Embryonic facial prominence (tissue), 1 donor: ENCODE measurements at regions not wholly inside any gene's neighbourhood (a gene's known extent, or its start where the extent isn't known, plus 50 kb on each side); places are given as distances from the start of the nearest gene placed in this dataset.

Experiments used
- DNase-seq: peaks from one replicate; pipeline ENCODE4 v3.0.0-alpha.2; 2016; ENCODE audit errors: extremely low spot score

DNA sequence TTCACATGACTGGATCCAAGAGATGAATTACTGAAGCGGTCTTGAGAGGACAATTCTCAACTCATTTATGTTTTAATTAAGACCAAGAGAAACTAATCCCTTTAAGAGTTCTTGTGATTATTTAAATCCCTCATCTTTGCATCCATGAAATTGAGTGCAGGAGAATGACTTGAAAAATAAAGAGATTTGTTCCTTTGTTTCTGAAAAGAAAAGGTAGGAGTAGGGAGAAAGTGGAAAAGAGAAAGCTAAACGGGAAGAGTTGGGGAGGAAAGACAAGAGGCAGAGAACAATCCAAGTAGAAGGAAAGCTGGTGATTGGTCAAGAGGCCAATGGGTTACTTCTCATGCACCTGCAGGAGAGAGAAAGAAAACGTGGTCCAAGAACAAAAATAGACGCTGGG lies 75.2 kb upstream of the SOX4 start:
- DNase-seq = no peak

DNA sequence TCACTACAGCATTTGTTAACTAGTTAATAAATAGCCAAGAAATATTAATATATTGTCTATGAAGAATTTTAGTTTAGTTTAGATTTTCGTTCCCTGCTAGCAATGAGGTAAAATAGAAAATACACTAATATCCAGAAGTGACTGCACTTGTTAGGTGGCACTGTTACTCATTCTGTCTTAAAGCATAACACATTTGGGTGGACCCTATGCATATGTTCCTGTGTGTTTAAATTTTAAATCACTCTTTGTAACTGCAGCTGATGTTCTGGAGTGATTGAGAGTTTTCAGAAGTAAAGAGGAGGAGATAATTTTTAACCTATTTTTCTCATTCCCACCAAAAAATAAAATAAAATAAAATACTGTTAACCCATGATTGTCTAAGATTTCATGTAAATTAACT lies 73.9 kb upstream of the SOX4 start:
- DNase-seq = no peak

GRCh38 chr6:21521276-21521675 lies 72.3 kb upstream of the SOX4 start:
- no peak for DNase-seq

DNA sequence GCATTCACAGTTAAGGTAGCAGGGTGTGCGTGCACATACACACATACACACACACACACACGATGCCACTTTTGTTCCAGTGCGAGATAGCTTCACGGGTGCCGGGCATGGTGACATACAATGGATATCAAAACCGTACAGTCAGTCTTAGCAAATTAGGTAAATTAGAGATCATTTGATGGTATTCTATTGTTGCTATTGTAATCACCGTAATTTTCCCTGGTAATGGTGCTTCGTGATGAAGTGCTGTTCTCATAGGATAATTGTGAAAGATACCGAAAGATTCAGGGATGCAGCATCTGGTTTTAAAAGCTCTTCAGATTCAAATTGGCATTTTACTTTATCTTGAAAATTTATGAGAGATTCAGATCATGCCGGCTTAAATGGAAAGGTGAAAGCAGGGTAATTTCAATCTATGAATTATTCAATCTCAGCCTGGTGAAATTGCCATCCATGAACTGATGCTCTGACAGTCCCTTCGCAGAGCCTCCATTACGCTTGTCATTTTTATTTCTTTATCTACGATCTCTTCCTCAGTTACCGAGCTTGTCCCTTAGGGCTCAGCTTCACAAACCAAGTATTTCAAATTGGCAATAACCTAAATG lies 71.3 kb upstream of the SOX4 start:
- DNase-seq = no peak

- DNase-seq = no peak
Measured at GRCh38 chr6:21522797-21523456, 70.6 kb upstream of the SOX4 start.

DNA sequence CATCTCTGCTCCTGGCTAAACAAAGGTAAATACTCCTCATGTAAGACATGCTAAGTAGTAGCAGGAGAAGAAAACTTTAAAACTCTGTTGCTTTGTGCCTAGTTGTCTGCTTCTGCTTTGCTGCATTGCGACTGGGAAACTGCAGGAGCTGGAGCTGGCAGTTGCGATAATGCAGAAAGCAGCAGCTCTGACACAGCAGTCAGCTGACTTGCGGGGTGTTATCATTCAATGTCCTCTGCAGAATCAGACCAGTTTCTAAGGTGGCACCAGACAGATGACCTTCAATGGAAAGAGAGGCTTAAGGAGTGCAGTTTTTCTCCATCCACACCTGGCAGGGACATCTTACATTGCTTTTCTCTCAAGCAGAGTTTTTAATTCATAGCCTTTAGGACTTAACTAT lies 69.9 kb upstream of the SOX4 start:
- no peak for DNase-seq

DNA sequence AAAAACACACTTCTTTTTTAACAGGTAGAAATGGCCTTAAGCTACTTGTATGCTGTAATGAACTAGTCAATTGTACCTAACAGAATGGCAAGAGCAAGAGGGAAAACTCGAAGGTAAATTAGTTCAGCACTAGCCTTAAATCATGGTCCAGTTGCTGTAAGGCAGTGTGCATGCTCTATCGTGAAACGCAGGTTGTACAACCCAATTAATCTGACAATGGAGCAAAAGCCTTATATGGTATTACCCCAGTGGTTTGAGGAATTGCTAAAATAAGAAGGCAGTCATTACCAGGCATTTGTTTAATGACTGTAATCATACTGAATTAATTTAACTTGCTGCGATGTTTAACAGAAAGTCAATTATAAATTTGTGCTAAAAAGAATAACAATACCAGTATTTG lies 69.3 kb upstream of the SOX4 start:
- no peak for DNase-seq

DNA sequence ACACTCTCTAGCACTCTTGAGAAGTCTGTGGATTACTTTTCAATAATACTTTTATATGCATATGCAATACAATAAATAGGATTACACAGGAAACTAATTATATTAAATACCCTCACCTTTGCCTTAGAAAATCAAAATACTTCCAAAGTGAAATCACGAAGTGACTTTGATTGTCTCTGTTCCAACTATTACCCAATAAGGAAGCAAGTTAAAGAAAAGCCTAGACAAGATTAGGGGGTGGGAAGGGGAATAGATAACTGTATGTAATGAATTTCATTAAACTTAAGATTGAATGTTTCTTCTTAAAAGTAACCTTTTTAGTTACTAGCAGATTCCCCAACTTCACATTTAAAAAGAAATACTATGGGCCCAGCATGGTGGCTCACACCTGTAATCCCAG lies 66.6 kb upstream of the SOX4 start:
- DNase-seq = no peak

GRCh38 chr6:21527731-21528130 lies 65.8 kb upstream of the SOX4 start:
- DNase-seq = no peak

DNA sequence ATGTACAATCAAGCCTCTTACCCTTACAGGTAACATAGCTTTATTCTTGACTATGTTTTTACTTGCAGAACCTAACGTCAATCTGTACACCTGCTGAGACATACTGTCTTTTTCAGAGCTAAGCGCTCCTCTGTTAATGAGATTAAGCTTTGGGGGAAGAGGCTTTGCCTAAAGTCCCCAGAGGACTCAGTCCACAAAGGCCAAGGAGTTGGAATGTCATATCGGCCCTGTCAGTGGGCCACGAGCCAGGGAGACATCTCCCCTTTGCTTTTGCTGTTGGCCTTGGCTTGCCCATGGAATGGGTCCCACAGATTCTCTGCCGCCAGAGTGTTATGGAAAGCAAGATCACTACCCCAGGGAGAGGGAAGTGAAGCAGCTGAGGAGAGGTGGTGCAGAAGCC lies 64.1 kb upstream of the SOX4 start:
- DNase-seq = no peak

DNA sequence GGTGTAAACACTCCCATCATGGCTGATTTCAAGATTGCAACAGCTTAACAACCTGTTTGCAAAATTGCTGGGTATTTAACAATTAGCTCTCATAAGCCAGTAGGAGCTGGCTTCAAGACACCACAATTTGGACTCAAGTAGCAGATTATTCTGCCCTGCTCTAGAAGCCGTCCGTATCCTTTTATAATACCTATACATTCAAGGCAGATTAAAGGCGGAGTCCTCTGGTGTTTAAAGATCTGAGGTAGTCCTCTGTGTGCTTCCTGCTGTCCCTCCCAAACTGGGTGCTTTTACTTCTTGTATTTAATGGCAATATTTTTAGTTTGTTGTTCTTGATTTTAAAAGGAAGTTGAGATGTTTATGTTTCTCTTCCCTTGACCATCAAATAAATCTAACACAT lies 62.2 kb upstream of the SOX4 start:
- DNase-seq = no peak

GRCh38 chr6:21533678-21534077 lies 59.9 kb upstream of the SOX4 start:
- DNase-seq = no peak

DNA sequence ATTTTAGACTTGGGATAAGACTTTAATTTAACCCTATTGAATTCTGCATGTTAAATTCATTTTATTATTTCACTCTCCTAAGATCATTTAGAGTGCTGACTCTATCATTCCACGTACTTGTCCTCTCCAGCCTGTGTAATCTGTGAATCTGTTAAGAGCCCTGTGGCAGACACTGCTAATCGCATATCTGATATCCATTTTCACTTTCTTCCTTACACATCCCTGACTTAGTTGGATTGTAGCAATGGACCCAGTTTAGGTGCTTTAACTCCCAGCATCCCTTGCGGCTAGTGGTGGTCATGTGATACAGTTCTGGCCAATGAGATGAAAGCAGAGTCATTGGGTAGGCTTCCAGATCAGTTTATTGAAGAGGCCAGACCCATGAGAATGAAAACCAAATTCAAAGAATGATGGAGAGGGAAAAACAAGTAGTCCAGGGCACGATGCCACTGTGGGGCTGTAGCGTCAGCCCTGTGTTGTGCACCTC lies 57.2 kb upstream of the SOX4 start:
- no peak for DNase-seq

GRCh38 chr6:21537637-21538036 lies 55.9 kb upstream of the SOX4 start:
- no peak for DNase-seq

DNA sequence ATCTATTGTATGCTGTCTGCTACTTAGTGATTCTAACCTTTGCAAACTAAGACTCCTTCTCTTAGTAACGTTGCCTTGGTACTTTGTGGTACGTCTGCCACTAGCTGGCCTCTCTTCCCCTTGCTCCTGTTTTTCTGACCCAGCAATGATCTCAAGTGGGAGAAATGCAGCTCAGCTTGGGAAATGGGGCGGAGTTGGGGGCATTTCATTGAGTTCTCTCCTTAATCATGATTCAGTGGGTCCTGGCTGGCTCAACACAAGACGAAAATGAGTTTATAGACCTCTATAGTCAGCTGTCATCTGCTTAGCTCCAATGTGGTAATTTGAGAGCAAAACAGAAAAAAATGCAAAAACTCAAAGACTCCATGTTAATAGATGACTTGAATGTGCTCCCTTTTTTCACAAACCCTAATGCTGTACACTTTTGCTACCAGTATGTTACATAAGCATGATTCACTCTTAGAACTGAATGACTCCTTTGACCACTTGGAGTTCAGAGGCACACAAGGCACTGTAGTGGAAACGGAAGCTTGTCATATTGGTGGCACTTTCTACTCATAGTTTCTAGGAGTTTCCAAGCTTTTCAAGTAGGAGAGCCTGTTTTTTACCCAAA lies 55.3 kb upstream of the SOX4 start:
- DNase-seq = no peak

- no peak for DNase-seq
Measured at GRCh38 chr6:21539621-21540100, 53.9 kb upstream of the SOX4 start.
